ENCODE measurements at regions not wholly inside any gene's neighbourhood (a gene's known extent, or its start where the extent isn't known, plus 50 kb on each side); places are given as distances from the start of the nearest gene placed in this dataset.
A peak's percentile ranks its signal among the peaks of the same experiment; 100 is the strongest.
"Not testable (repeated sequence)": the region's sequence is repeated elsewhere in the genome, so short reads cannot be mapped to it uniquely, and the experiment has no call there.

GRCh38 chr3:6680119-6680806 lies 180.7 kb upstream of the GRM7 start:
- Histone ChIP-seq H3K36me3 (ENCODE audit: insufficient read depth, low read length) (no peaks in the 10 kb centered on the region), H3K27me3 (ENCODE audit: insufficient read depth, low read length) (no peaks in the 10 kb centered on the region), H3K4me1 (ENCODE audit: insufficient read depth, low read length) (no peaks in the 10 kb centered on the region), H3K27ac (ENCODE audit: low read depth, low read length) (no peak overlapping the region), H3K9me3 (ENCODE audit: control insufficient read depth in 1 of 2, low read length in 2 of 2) (no peaks in the 10 kb centered on the region), H3K4me3 (ENCODE audit: low read length in 2 of 2) (no peak overlapping the region)
- DNase-seq, result no peak
- intact Hi-C loops (cut with micrococcal nuclease), result no loop called here
- POLR2A ChIA-PET (ENCODE audit: partially characterized antibody), result no interaction called here
- H3K4me1 Mint-ChIP-seq, result no peaks in the 10 kb centered on the region
- no peak overlapping the region for H3K27ac Mint-ChIP-seq
- peaks cover 2 to 17% (median 6%) of the 10 kb centered on the region in 8 donors for H3K9me3 Mint-ChIP-seq
- H3K4me3 Mint-ChIP-seq, result no peak overlapping the region
- H3K27me3 Mint-ChIP-seq, result no peaks in the 10 kb centered on the region
- no peaks in the 10 kb centered on the region for H3K36me3 Mint-ChIP-seq
- CTCF ChIA-PET (ENCODE audit: partially characterized antibody), result no interaction called here

- no peak overlapping the region for H3K4me3 Mint-ChIP-seq
- CTCF ChIA-PET (ENCODE audit: partially characterized antibody), result no interaction called here
- H3K27ac ChIP-seq (ENCODE audit: low read depth, low read length), result no peak overlapping the region
- H3K9me3 ChIP-seq (ENCODE audit: control insufficient read depth in 1 of 2, low read length in 2 of 2), result no peaks in the 10 kb centered on the region
- H3K4me3 ChIP-seq (ENCODE audit: low read length in 2 of 2), result no peak overlapping the region
- H3K4me1 Mint-ChIP-seq, result no peaks in the 10 kb centered on the region
- H3K36me3 ChIP-seq (ENCODE audit: insufficient read depth, low read length), result no peaks in the 10 kb centered on the region
- H3K27ac Mint-ChIP-seq, result peak overlapping the region in 1 of 7 donors; percentile 21
- H3K4me1 ChIP-seq (ENCODE audit: insufficient read depth, low read length), result no peaks in the 10 kb centered on the region
- H3K36me3 Mint-ChIP-seq, result no peaks in the 10 kb centered on the region
- no peaks in the 10 kb centered on the region for H3K27me3 Mint-ChIP-seq
- peaks cover 0 to 12% (median 4%) of the 10 kb centered on the region in 8 donors for H3K9me3 Mint-ChIP-seq
- intact Hi-C loops (cut with micrococcal nuclease), result no loop called here
- no peaks in the 10 kb centered on the region for H3K27me3 ChIP-seq (ENCODE audit: insufficient read depth, low read length)
- POLR2A ChIA-PET (ENCODE audit: partially characterized antibody), result no interaction called here
- no peak for DNase-seq
Observed at GRCh38 chr3:6697285-6697684, 163.6 kb upstream of the GRM7 start.

- Histone ChIP-seq H3K27ac (ENCODE audit: low read depth, low read length) (no peak overlapping the region), H3K27me3 (ENCODE audit: insufficient read depth, low read length) (no peaks in the 10 kb centered on the region), H3K4me3 (ENCODE audit: low read length in 2 of 2) (no peak overlapping the region), H3K36me3 (ENCODE audit: insufficient read depth, low read length) (no peaks in the 10 kb centered on the region), H3K4me1 (ENCODE audit: insufficient read depth, low read length) (no peaks in the 10 kb centered on the region), H3K9me3 (ENCODE audit: control insufficient read depth in 1 of 2, low read length in 2 of 2) (no peaks in the 10 kb centered on the region)
- Mint-ChIP-seq H3K36me3 (no peaks in the 10 kb centered on the region), H3K27ac (no peak overlapping the region), H3K4me1 (no peaks in the 10 kb centered on the region), H3K9me3 (peaks cover 0 to 12% (median 5%) of the 10 kb centered on the region in 8 donors), H3K4me3 (no peak overlapping the region), H3K27me3 (no peaks in the 10 kb centered on the region)
- intact Hi-C loops (cut with micrococcal nuclease), result no loop called here
- ChIA-PET CTCF (ENCODE audit: partially characterized antibody) (no interaction called here), POLR2A (ENCODE audit: partially characterized antibody) (no interaction called here)
- no peak for DNase-seq
Observed at GRCh38 chr3:6697722-6698121, 163.2 kb upstream of the GRM7 start.

GRCh38 chr3:6704817-6705216 lies 156.1 kb upstream of the GRM7 start:
- H3K4me1 Mint-ChIP-seq; DNase-seq; POLR2A ChIA-PET (ENCODE audit: partially characterized antibody); H3K36me3 ChIP-seq (ENCODE audit: insufficient read depth, low read length); intact Hi-C loops (cut with micrococcal nuclease); H3K36me3 Mint-ChIP-seq; CTCF ChIA-PET (ENCODE audit: partially characterized antibody); H3K4me1 ChIP-seq (ENCODE audit: insufficient read depth, low read length); H3K4me3 ChIP-seq (ENCODE audit: low read length in 2 of 2); H3K27ac ChIP-seq (ENCODE audit: low read depth, low read length); H3K27ac Mint-ChIP-seq; H3K27me3 ChIP-seq (ENCODE audit: insufficient read depth, low read length); H3K27me3 Mint-ChIP-seq; H3K9me3 ChIP-seq (ENCODE audit: control insufficient read depth in 1 of 2, low read length in 2 of 2); H3K4me3 Mint-ChIP-seq: not testable (repeated sequence)
- peaks cover 0 to 12% (median 5%) of the 10 kb centered on the region in 8 donors for H3K9me3 Mint-ChIP-seq

GRCh38 chr3:6706777-6707176 lies 154.1 kb upstream of the GRM7 start:
- no peak overlapping the region for H3K27ac ChIP-seq (ENCODE audit: low read depth, low read length)
- no peaks in the 10 kb centered on the region for H3K9me3 ChIP-seq (ENCODE audit: control insufficient read depth in 1 of 2, low read length in 2 of 2)
- H3K36me3 Mint-ChIP-seq, result no peaks in the 10 kb centered on the region
- POLR2A ChIA-PET (ENCODE audit: partially characterized antibody), result no interaction called here
- no peak overlapping the region for H3K4me3 ChIP-seq (ENCODE audit: low read length in 2 of 2)
- peaks cover 0 to 5% (median 3%) of the 10 kb centered on the region in 8 donors for H3K9me3 Mint-ChIP-seq
- no peaks in the 10 kb centered on the region for H3K4me1 Mint-ChIP-seq
- H3K4me1 ChIP-seq (ENCODE audit: insufficient read depth, low read length), result no peaks in the 10 kb centered on the region
- H3K27me3 Mint-ChIP-seq, result no peaks in the 10 kb centered on the region
- no peak for DNase-seq
- CTCF ChIA-PET (ENCODE audit: partially characterized antibody), result no interaction called here
- H3K27ac Mint-ChIP-seq, result no peak overlapping the region
- H3K27me3 ChIP-seq (ENCODE audit: insufficient read depth, low read length), result no peaks in the 10 kb centered on the region
- H3K4me3 Mint-ChIP-seq, result no peak overlapping the region
- intact Hi-C loops (cut with micrococcal nuclease), result no loop called here
- H3K36me3 ChIP-seq (ENCODE audit: insufficient read depth, low read length), result no peaks in the 10 kb centered on the region

DNA sequence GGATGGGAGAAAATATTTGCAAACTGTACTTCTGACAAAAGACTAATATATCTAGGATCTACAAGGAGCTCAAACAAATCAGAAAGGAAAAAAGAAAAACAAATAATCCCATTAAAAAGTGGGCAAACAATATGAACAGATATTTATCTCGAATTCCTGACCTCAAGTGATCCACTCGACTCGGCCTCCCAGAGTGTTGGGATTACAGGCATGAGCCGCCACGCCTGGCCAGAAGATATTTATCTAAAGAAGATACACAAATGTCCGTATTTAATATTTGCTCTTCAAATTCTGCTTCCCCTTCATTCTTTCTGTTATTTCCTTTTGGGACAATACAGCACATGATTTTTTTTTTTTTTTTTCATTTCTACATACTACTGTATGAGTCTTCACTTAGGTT lies 151.7 kb upstream of the GRM7 start:
- Mint-ChIP-seq H3K4me1 (no peaks in the 10 kb centered on the region), H3K27ac (no peak overlapping the region), H3K4me3 (no peak overlapping the region), H3K36me3 (no peaks in the 10 kb centered on the region), H3K27me3 (no peaks in the 10 kb centered on the region), H3K9me3 (peaks cover 0 to 3% (median 0%) of the 10 kb centered on the region in 8 donors)
- POLR2A ChIA-PET (ENCODE audit: partially characterized antibody), result no interaction called here
- no peaks in the 10 kb centered on the region for H3K27me3 ChIP-seq (ENCODE audit: insufficient read depth, low read length)
- H3K36me3 ChIP-seq (ENCODE audit: insufficient read depth, low read length), result no peaks in the 10 kb centered on the region
- no peaks in the 10 kb centered on the region for H3K4me1 ChIP-seq (ENCODE audit: insufficient read depth, low read length)
- no peaks in the 10 kb centered on the region for H3K9me3 ChIP-seq (ENCODE audit: control insufficient read depth in 1 of 2, low read length in 2 of 2)
- no peak for DNase-seq
- H3K27ac ChIP-seq (ENCODE audit: low read depth, low read length), result no peak overlapping the region
- H3K4me3 ChIP-seq (ENCODE audit: low read length in 2 of 2), result no peak overlapping the region
- intact Hi-C loops (cut with micrococcal nuclease), result no loop called here
- CTCF ChIA-PET (ENCODE audit: partially characterized antibody), result no interaction called here

GRCh38 chr3:6714962-6715361 lies 146.0 kb upstream of the GRM7 start:
- H3K36me3 Mint-ChIP-seq, result no peaks in the 10 kb centered on the region
- H3K9me3 ChIP-seq (ENCODE audit: control insufficient read depth in 1 of 2, low read length in 2 of 2), result no peaks in the 10 kb centered on the region
- CTCF ChIA-PET (ENCODE audit: partially characterized antibody), result no interaction called here
- no peak for DNase-seq
- H3K27ac Mint-ChIP-seq, result no peak overlapping the region
- no peak overlapping the region for H3K4me3 ChIP-seq (ENCODE audit: low read length in 2 of 2)
- no peaks in the 10 kb centered on the region for H3K4me1 ChIP-seq (ENCODE audit: insufficient read depth, low read length)
- H3K27me3 Mint-ChIP-seq, result no peaks in the 10 kb centered on the region
- peaks cover 0 to 10% (median 2%) of the 10 kb centered on the region in 8 donors for H3K9me3 Mint-ChIP-seq
- intact Hi-C loops (cut with micrococcal nuclease), result no loop called here
- POLR2A ChIA-PET (ENCODE audit: partially characterized antibody), result no interaction called here
- H3K27me3 ChIP-seq (ENCODE audit: insufficient read depth, low read length), result no peaks in the 10 kb centered on the region
- H3K27ac ChIP-seq (ENCODE audit: low read depth, low read length), result no peak overlapping the region
- H3K4me1 Mint-ChIP-seq, result no peaks in the 10 kb centered on the region
- no peaks in the 10 kb centered on the region for H3K36me3 ChIP-seq (ENCODE audit: insufficient read depth, low read length)
- H3K4me3 Mint-ChIP-seq, result no peak overlapping the region

GRCh38 chr3:6716420-6716819 lies 144.5 kb upstream of the GRM7 start:
- intact Hi-C loops (cut with micrococcal nuclease), result no loop called here
- DNase-seq, result no peak
- ChIA-PET POLR2A (ENCODE audit: partially characterized antibody) (no interaction called here), CTCF (ENCODE audit: partially characterized antibody) (no interaction called here)
- Histone ChIP-seq H3K4me3 (ENCODE audit: low read length in 2 of 2) (no peak overlapping the region), H3K9me3 (ENCODE audit: control insufficient read depth in 1 of 2, low read length in 2 of 2) (no peaks in the 10 kb centered on the region), H3K36me3 (ENCODE audit: insufficient read depth, low read length) (no peaks in the 10 kb centered on the region), H3K4me1 (ENCODE audit: insufficient read depth, low read length) (no peaks in the 10 kb centered on the region), H3K27me3 (ENCODE audit: insufficient read depth, low read length) (no peaks in the 10 kb centered on the region), H3K27ac (ENCODE audit: low read depth, low read length) (no peak overlapping the region)
- H3K9me3 Mint-ChIP-seq, result peaks cover 0 to 10% (median 5%) of the 10 kb centered on the region in 8 donors
- H3K36me3 Mint-ChIP-seq, result no peaks in the 10 kb centered on the region
- no peak overlapping the region for H3K27ac Mint-ChIP-seq
- no peaks in the 10 kb centered on the region for H3K4me1 Mint-ChIP-seq
- no peaks in the 10 kb centered on the region for H3K27me3 Mint-ChIP-seq
- H3K4me3 Mint-ChIP-seq, result no peak overlapping the region

Measured in CD4-positive, alpha-beta memory T cell (primary cell).